H1 (cell line): ENCODE measurements at regions not wholly inside any gene's neighbourhood (a gene's known extent, or its start where the extent isn't known, plus 50 kb on each side); places are given as distances from the start of the nearest gene placed in this dataset.

ENCODE experiments used
- GABPA ChIP-seq: IDR thresholded peaks from 2 replicates; pipeline ENCODE4 v1.6.1; 2011; ENCODE audit warnings: mild to moderate bottlenecking, low read length, moderate library complexity, borderline replicate concordance; ENCODE audit not compliant: insufficient read depth
- TF ChIP-seq, protein P1 (sequence below), 3 experiments: IDR thresholded peaks; 1 replicate in 2 of 3; 2 replicates in 1 of 3; pipeline versions ENCODE4 v1.5.1 to v1.6.1; 2011; ENCODE audit warnings: low read length in 3 of 3, mild to moderate bottlenecking in 3 of 3, inconsistent platforms in 2 of 3, low read depth in 1 of 3, moderate library complexity in 1 of 3; ENCODE audit not compliant: insufficient read depth in 1 of 3; ENCODE audit errors: control extremely low read depth in 1 of 3

DNA sequence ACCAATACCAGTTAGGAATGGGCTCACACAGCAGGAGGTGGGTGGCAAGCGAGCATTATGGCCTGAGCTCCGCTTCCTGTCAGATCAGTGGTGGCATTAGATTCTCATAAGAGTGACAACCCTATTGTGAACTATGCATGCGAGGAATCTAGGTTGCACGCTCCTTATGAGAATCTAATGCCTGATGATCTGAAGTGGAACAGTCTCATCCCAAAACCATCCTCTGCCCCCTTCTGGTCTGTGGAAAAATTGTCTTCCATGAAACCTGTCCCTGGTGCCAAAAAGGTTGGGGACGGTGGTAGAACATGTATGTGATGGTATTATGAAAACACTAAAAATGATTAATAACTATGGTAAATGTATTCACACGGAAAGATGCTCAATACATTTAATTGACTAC lies 99.7 kb upstream of the HIVEP1 start (continued):
- TF ChIP-seq, protein P1, sequence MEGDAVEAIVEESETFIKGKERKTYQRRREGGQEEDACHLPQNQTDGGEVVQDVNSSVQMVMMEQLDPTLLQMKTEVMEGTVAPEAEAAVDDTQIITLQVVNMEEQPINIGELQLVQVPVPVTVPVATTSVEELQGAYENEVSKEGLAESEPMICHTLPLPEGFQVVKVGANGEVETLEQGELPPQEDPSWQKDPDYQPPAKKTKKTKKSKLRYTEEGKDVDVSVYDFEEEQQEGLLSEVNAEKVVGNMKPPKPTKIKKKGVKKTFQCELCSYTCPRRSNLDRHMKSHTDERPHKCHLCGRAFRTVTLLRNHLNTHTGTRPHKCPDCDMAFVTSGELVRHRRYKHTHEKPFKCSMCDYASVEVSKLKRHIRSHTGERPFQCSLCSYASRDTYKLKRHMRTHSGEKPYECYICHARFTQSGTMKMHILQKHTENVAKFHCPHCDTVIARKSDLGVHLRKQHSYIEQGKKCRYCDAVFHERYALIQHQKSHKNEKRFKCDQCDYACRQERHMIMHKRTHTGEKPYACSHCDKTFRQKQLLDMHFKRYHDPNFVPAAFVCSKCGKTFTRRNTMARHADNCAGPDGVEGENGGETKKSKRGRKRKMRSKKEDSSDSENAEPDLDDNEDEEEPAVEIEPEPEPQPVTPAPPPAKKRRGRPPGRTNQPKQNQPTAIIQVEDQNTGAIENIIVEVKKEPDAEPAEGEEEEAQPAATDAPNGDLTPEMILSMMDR (IDR thresholded peaks at IDR 0.05; ENCODE audit: control extremely low read depth in 1 of 3, insufficient read depth in 1 of 3, low read depth in 1 of 3, low read length in 3 of 3): peak in 2 of 3 experiments; percentile 17 to 37; a peak in 1 of 4 replicates
- no peak for TF ChIP-seq GABPA
